ENCODE measurements at regions not wholly inside any gene's neighbourhood (a gene's known extent, or its start where the extent isn't known, plus 50 kb on each side); places are given as distances from the start of the nearest gene placed in this dataset.

DNA sequence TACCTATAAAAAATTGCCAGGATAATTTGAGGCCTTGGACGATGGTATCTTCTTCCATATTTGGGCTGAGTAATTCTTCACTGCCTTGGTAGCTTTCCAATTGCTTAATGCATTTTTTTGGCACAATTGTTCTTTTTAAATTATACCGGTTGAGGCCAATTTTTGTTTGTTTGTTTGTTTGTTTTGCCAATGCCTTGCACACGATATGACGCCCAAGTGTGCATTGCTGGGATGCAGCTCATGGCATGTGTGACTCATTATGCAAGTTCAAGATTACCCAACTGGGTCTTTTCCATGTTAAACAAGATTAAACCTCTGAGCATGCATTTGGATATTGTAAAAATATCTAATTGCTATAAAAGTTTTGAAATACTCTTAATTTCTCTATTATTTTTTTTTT lies 71.1 kb upstream of the KCNIP4 start:
- DNase-seq = no peak

DNA sequence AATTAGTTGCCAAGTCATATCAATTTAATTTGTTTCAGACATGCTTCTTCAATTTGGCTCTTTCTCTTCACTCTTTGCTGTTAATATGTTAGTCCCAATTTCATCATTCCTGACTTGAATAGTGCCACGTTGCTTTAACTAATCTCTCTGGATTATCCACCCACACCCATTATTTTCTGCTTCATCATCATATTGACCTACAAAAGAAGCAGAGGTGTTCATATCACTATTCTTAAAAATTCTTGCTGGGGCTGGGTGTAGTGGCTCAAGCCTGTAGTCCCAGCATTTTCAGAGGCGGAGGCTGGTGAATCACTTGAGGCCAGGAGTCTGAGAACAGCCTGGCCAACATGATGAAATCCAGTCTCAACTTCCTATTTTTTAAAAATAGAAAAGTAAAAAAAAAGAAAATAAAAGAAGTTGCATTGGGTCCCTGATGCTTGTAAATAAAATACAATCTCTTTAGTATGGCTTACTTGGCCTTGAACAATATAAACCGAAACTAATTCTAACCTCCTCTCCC lies 65.7 kb upstream of the KCNIP4 start:
- DNase-seq = no peak

DNA sequence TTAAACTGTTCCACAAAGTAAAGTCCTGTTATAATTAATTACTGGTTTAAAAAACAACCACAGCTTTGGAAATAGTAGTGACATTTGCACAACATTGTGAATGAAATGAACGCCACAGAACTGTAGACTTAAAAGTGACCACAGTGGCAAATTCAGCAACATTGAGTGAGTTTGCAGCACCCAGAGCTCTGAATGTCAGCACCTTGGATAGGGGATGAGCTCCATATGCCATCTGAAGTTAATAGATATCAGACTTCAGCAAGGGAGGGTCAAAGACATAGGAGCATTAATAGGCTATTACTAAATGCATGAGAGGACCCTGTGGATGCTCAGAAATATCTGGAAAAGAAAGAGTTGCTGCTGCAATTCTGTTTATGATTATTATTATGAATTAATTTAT lies 55.3 kb upstream of the KCNIP4 start:
- DNase-seq = no peak

Data from NCI-H1417 (cell line).